GM12878 (cell line): ENCODE measurements at regions not wholly inside any gene's neighbourhood (a gene's known extent, or its start where the extent isn't known, plus 50 kb on each side); places are given as distances from the start of the nearest gene placed in this dataset.

Source experiments
- ATAC-seq: fragments of 200-7000 bp; cut with Tn5 transposase; 3 replicates; pipeline ENCODE4 v1.9.1; 2020; ENCODE audit warnings: mild to moderate bottlenecking, moderate library complexity
- BruUV-seq: library from RNA; stranded (reverse); fragments of 400-500 nt; replicated peaks from 2 replicates; lab custom pipeline; 2021; lab: Mats Ljungman, UMichigan
- CTCF ChIA-PET: fragments of 300-600 bp; sonication (Branson Sonifier 250); formaldehyde crosslinking; extraction: SDS; loops from one replicate; lab custom pipeline; 2021; ENCODE audit warnings: inconsistent platforms; lab: Yijun Ruan, JAX
- POLR2A ChIA-PET: fragments of 350-600 bp; formaldehyde crosslinking; extraction: SDS; loops from one replicate; lab custom pipeline; 2021; ENCODE audit warnings: inconsistent platforms; lab: Charles Lee
- RAD21 ChIA-PET: fragments of 300-600 bp; sonication (Branson Sonifier 250); formaldehyde crosslinking; loops from one replicate; lab custom pipeline; 2023; ENCODE audit warnings: antibody characterized with exemption; ENCODE audit not compliant: unreplicated experiment; lab: Charles Lee
- SMC1A ChIA-PET: fragments of 300-600 bp; sonication (Branson Sonifier 250); formaldehyde crosslinking; loops from one replicate; lab custom pipeline; 2023; ENCODE audit not compliant: unreplicated experiment, uncharacterized antibody; lab: Charles Lee
- DNase-seq: peaks from one replicate; pipeline ENCODE4 v3.0.0-alpha.2; 2011; ENCODE audit warnings: low read depth, low spot score
- FAIRE-seq: peaks from 3 replicates; lab custom pipeline; 2011; peaks lifted over from hg19 to GRCh38; lab: Jason Lieb, UNC
- H2AFZ ChIP-seq: 2 replicates; pipeline ENCODE4 v1.6.0; 2011; ENCODE audit warnings: low read depth, low read length, control low read depth; ENCODE audit not compliant: control insufficient read depth
- H3K27ac ChIP-seq: 2 replicates; pipeline ENCODE4 v1.5.1; 2011; ENCODE audit warnings: control low read depth; ENCODE audit not compliant: control insufficient read depth, insufficient read depth
- H3K27me3 ChIP-seq, 2 experiments: replicated peaks in 1 of 2; 2 replicates each; pipeline versions ENCODE4 v1.6.0 to v1.6.1; 2011; ENCODE audit warnings: low read length in 1 of 2; ENCODE audit not compliant: control insufficient read depth in 2 of 2, insufficient read depth in 2 of 2
- H3K36me3 ChIP-seq, 2 experiments: 2 replicates each; pipeline ENCODE4 v1.5.1; 2011; ENCODE audit warnings: low read length in 1 of 2; ENCODE audit not compliant: control insufficient read depth in 2 of 2, insufficient read depth in 2 of 2
- H3K4me1 ChIP-seq: 2 replicates; pipeline ENCODE4 v1.6.1; 2011; ENCODE audit warnings: mild to moderate bottlenecking, low read length, moderate library complexity, mixed read lengths; ENCODE audit not compliant: control insufficient read depth, insufficient read depth
- H3K4me2 ChIP-seq: 2 replicates; pipeline ENCODE4 v1.6.0; 2011; ENCODE audit warnings: control low read depth; ENCODE audit not compliant: control insufficient read depth, insufficient read depth
- H3K4me3 ChIP-seq: fragments of 200-600 bp; sonication (generic); 2 replicates; pipeline ENCODE4 v1.5.1; 2016
- H3K79me2 ChIP-seq: 2 replicates; pipeline ENCODE4 v1.6.0; 2011; ENCODE audit warnings: low read length; ENCODE audit not compliant: control insufficient read depth, insufficient read depth
- H3K9ac ChIP-seq: 2 replicates; pipeline ENCODE4 v1.8.0; 2011; ENCODE audit warnings: low read length, control low read depth, mixed read lengths; ENCODE audit not compliant: control insufficient read depth, insufficient read depth
- H3K9me3 ChIP-seq: replicated peaks from 3 replicates; pipeline ENCODE4 v1.5.1; 2011; ENCODE audit warnings: mild to moderate bottlenecking, low read length; ENCODE audit not compliant: control insufficient read depth, insufficient read depth
- H4K20me1 ChIP-seq: 2 replicates; pipeline ENCODE4 v1.6.0; 2011; ENCODE audit not compliant: control insufficient read depth, insufficient read depth
- CBX5 ChIP-seq: sonication (generic); IDR thresholded peaks from 2 replicates; pipeline ENCODE4 v1.6.1; 2016; ENCODE audit warnings: low read depth, moderate library complexity, mild to moderate bottlenecking, inconsistent platforms
- EZH2 ChIP-seq: IDR thresholded peaks from 2 replicates; pipeline ENCODE4 v1.6.1; 2012; ENCODE audit warnings: low read depth, mild to moderate bottlenecking, control low read depth, inconsistent platforms, low read length, borderline replicate concordance; ENCODE audit not compliant: control insufficient read depth
- HDAC6 ChIP-seq: fragments of 200-600 bp; sonication (generic); IDR thresholded peaks from one replicate; pipeline ENCODE4 v1.8.0; 2017; ENCODE audit warnings: antibody characterized with exemption; ENCODE audit not compliant: unreplicated experiment
- JUND ChIP-seq: IDR thresholded peaks from 2 replicates; pipeline ENCODE4 v1.6.1; 2012; ENCODE audit warnings: low read depth, mild to moderate bottlenecking, low read length, improper control_type of control experiment, moderate library complexity
- MEF2A ChIP-seq: IDR thresholded peaks from 2 replicates; pipeline ENCODE4 v1.6.1; 2011; ENCODE audit warnings: low read depth, mild to moderate bottlenecking, low read length, moderate library complexity; ENCODE audit not compliant: insufficient read depth
- MTA2 ChIP-seq: fragments of 450-650 bp; IDR thresholded peaks from 2 replicates; pipeline ENCODE4 v1.6.1; 2016; ENCODE audit warnings: low read depth, mild to moderate bottlenecking, moderate library complexity
- RB1 ChIP-seq: fragments of 450-650 bp; formaldehyde crosslinking; IDR thresholded peaks from 2 replicates; pipeline ENCODE4 v1.6.1; 2017; ENCODE audit warnings: mild to moderate bottlenecking, borderline replicate concordance
- RUNX3 ChIP-seq: IDR thresholded peaks from 2 replicates; pipeline ENCODE4 v1.6.1; 2012; ENCODE audit warnings: low read length, inconsistent platforms
- SRF ChIP-seq, 2 experiments: IDR thresholded peaks; 2 replicates each; pipeline ENCODE4 v1.6.1; 2011; ENCODE audit warnings: low read depth in 2 of 2, low read length in 2 of 2, mild to moderate bottlenecking in 1 of 2, moderate library complexity in 1 of 2
- TAF1 ChIP-seq: IDR thresholded peaks from 2 replicates; pipeline ENCODE4 v1.6.1; 2011; ENCODE audit warnings: mild to moderate bottlenecking, low read depth, low read length, borderline replicate concordance
- ZNF24 ChIP-seq: fragments of 450-650 bp; IDR thresholded peaks from 2 replicates; pipeline ENCODE4 v1.6.1; 2017; ENCODE audit warnings: antibody characterized with exemption, mild to moderate bottlenecking
- in situ Hi-C: fragments of 300-500 bp; cut with MboI; formaldehyde crosslinking; loops from 9 replicates; pipeline ENCODE4 v1.14.3; 2018; ENCODE audit warnings: mixed read lengths
- intact Hi-C: fragments of 100-400 bp; cut with micrococcal nuclease; formaldehyde crosslinking; loops from one replicate; pipeline ENCODE4 v1.14.2; 2022; ENCODE audit not compliant: unreplicated experiment

GRCh38 chr3:189070965-189071364, 100.8 kb upstream of the TPRG1 start:
- Histone ChIP-seq H2AFZ (no peak overlapping the region), H3K9me3 (no peaks in the 10 kb centered on the region), H3K36me3 (no peaks in the 10 kb centered on the region), H3K9ac (no peak overlapping the region), H3K4me1 (no peaks in the 10 kb centered on the region), H4K20me1 (no peaks in the 10 kb centered on the region), H3K4me2 (no peak overlapping the region), H3K27ac (no peak overlapping the region), H3K27me3 (no peaks in the 10 kb centered on the region), H3K79me2 (no peaks in the 10 kb centered on the region), H3K4me3 (no peak overlapping the region)
- BruUV-seq: no TSS peak
- no peak for ATAC-seq
- POLR2A ChIA-PET: no interaction called here
- intact Hi-C loops (no loop called here), in situ Hi-C loops (no loop called here)
- CTCF ChIA-PET: interaction anchor here (0.6 to 2.0 kb wide), 2 partner anchors 29 to 890 kb away, joined by 3 to 8 read pairs; no protein-coding TSS in a partner anchor
- no peak for FAIRE-seq
- SMC1A ChIA-PET: interaction anchor here (0.7 to 1.2 kb wide), 2 partner anchors 30 to 640 kb away, joined by 3 read pairs; no protein-coding TSS in a partner anchor
- DNase-seq: no peak
- RAD21 ChIA-PET: no interaction called here
- TF ChIP-seq JUND (no peak), RB1 (no peak), ZNF24 (no peak), CBX5 (no peak), EZH2 (no peak), RUNX3 (no peak), MTA2 (no peak), HDAC6 (no peak), SRF (IDR thresholded peaks at IDR 0.05; ENCODE audit: low read depth in 2 of 2, low read length in 2 of 2) (no peak), MEF2A (no peak), TAF1 (no peak)
